HuH-7.5 (cell line): ENCODE measurements at regions not wholly inside any gene's neighbourhood (a gene's known extent, or its start where the extent isn't known, plus 50 kb on each side); places are given as distances from the start of the nearest gene placed in this dataset.

Source experiments
- DNase-seq: peaks from one replicate; pipeline ENCODE4 v3.0.0; 2011; ENCODE audit warnings: low spot score

GRCh38 chr18:46411867-46412690, 244.9 kb downstream of the LOXHD1 start:
- no peak for DNase-seq

- DNase-seq: no peak
These were observed 244.1 kb downstream of the LOXHD1 start for GRCh38 chr18:46412916-46413315.

DNA sequence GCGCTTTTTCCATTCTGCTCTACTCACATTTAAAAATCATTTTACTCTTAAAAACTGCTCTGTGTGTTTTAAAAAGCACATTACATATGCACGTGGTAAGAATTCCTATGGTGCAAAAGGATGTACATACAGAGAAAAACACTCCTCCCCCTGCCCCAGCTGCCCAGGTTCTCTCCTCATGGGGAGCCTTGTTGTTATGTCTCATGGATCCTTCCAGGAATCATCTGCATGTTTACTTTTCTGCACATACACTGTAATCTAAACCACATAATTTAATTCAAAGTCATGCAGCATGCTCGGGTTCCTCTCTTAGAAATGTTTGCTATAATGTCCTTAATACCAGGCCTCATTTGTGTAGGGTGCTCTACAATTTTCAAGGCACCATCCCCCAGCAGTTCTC, 243.3 kb downstream of the LOXHD1 start:
- no peak for DNase-seq

GRCh38 chr18:46414863-46415262, 242.2 kb downstream of the LOXHD1 start:
- DNase-seq: no peak

GRCh38 chr18:46415532-46416252, 241.3 kb downstream of the LOXHD1 start:
- DNase-seq: no peak

- no peak for DNase-seq
These were observed 240.0 kb downstream of the LOXHD1 start for GRCh38 chr18:46416706-46417638.

DNA sequence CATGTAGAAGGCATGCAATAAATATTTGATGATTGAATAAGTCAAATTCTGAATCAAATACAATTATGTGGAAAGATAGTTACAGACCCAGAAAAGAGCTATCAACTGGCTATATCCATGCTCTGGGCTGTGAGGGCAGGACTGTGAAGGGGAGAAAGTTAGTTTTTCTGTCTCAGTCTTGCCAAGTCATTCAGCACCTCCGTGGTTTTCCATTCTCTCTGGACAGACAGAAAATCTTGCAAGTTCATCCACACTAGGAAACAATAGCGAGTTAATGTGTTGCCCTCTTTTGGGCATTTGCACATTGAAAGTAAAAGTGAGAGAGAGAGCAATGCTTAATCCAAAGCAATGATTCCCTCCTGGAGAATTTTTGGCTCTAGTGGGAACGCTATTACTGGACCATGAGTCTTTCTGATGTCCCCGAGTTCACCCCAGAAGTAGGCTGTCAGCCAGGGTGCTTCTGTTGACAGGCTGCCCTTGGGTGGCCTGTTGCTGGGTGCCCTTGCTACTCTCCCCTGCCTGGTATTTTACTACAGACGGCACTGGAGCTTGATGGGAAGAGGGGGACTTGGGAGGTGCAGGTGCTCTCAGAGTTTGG, 238.3 kb downstream of the LOXHD1 start:
- DNase-seq: no peak

- DNase-seq: no peak
These were observed 237.5 kb downstream of the LOXHD1 start for GRCh38 chr18:46419391-46420141.

DNA sequence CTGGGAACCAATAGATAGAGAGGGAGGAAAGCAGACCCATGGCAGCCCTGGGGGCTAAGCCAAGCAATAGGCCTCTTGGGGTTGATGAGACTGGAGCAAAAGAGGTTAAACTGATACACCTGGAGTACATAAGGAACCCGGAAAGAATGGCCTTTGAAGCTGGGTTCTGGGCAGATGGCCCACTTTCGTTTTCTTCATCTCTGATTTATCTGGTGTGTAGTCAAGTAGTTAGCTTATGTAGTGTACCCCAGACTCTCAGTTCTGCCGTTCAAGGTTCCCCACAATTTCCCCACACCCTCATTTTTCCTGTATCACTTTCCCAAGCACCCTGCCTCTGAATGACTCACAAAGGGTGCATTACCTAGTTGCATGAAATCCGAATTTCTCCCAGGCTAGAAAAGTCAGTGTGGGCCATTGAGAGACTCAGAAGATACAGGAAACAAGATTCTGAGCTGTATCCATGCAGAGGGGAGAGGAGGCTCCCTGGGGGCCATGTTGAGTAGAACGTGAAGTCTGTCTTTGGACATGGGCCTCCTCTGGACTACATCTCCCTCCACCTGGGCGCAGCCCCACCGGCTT, 235.0 kb downstream of the LOXHD1 start:
- DNase-seq: no peak

DNA sequence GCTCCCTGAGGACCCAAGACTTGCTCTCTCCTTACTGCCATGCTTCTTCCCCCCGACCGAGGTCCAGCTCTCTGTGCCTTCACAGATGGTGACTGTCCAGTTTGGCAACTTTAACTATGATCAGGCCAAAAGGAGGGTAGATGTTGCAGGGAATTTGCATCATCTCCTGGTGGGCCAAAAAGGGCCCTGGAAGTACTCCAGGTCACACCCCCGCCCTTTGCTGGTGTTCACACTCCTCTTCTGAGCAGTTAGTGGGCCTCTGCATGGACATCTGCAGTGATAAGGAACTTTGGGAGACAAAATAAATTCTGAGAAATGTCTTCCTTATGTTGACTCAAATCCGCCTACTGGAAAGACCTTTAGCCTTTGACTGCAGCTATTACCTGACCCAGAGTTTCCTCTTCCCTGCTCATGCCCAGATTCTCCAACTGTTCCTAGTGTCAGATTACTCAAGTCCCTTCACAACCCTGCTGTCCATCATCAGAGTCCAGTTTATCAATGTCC, 234.4 kb downstream of the LOXHD1 start:
- DNase-seq: no peak

DNA sequence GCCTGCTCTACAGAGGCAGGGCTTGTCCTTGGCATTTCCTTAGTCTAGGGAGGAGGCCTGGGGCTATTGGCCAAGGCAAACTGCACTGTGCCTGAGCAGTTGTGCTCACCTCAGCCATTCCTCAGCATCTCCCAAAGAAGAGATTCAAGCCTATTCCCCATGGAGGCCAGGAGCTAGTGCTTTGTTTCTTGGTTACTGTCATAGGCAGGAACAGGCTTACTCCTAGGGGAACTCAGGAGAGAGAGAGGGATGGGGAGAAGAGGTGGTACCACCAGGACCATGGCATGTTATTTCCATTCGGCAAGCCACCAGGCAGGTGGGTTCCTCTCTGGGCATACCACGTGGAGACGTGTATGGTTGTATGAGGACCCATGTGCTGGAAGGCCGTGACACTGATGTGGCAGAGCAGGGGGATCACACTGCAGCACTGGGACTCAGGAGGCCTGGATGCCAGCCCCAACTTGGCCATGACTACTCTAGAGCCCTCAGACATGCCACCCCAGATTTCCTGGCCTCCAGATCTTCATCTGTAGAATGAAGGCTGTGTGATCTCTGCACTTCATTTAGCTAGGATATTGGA, 233.7 kb downstream of the LOXHD1 start:
- no peak for DNase-seq

- DNase-seq: no peak
These were observed 232.1 kb downstream of the LOXHD1 start for GRCh38 chr18:46424898-46425297.

DNA sequence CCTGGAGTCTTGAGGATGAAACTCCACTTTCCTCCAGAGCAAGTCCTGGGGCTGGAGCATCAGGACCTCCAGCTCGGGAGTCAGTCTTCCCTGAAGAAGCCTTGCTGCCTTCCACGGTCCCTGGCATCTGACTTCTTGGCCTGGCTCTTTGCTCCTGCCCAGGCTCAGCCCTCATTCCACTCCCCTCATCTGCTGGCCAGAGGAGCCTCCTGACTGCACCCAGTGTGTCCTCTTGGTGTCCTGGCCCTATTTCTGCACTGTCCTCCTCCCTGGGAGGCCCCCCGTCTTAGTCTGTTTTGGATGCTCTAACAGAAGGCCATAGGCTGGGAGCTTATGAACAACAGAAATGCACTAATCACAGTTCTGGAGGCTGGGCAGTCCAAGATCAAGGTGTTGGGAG, 231.5 kb downstream of the LOXHD1 start:
- DNase-seq: no peak

- DNase-seq: no peak
These were observed 230.9 kb downstream of the LOXHD1 start for GRCh38 chr18:46426021-46426678.

DNA sequence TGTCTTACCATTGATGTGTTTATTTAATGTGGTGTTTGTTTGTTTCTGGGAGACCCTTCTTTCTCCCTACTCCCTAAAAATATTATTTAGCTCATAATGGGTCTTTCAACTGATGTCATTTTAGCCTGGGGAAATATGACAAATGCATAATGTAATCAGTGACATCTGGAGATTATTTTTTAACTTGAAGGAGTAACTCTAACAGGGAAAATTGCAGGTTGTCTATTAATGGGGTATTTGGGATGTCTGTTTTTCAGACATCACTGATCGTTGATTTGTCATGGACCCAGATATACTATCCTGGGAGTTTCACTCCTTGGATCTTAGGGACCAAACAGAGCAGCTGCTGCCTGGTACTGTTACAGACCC, 230.4 kb downstream of the LOXHD1 start:
- DNase-seq: no peak
